GM12875 (cell line): ENCODE measurements at regions not wholly inside any gene's neighbourhood (a gene's known extent, or its start where the extent isn't known, plus 50 kb on each side); places are given as distances from the start of the nearest gene placed in this dataset.

Source experiments
- H3K4me3 ChIP-seq: one replicate; pipeline ENCODE4 v1.5.1; 2011; ENCODE audit warnings: low read depth, low read length, control low read depth
- TF ChIP-seq, protein P1 (sequence below): IDR thresholded peaks from 2 replicates; pipeline ENCODE4 v1.5.1; 2011; ENCODE audit warnings: low read depth, mild to moderate bottlenecking, control low read depth, inconsistent platforms, low read length, moderate library complexity, borderline replicate concordance; ENCODE audit not compliant: insufficient read depth

DNA sequence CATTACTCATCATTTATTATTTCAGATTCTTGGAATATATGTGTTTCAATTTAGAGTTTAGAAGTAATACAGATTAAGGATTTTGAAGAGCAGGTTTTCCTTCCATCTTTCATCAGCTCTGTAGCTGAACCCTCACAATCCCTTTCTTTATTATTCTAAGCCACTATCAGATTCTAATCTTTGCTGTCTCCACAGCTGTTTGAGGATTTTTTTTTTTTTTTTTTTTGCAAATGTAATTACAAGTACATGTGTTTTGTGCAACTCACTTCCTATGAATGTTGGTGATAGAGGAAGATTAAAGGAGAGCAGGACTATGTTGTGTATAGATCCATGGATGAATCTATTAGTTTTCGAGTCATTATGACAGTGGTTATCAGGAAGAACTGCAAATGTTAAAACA is 87.4 kb upstream of the TENM3 start:
- TF ChIP-seq, protein P1, sequence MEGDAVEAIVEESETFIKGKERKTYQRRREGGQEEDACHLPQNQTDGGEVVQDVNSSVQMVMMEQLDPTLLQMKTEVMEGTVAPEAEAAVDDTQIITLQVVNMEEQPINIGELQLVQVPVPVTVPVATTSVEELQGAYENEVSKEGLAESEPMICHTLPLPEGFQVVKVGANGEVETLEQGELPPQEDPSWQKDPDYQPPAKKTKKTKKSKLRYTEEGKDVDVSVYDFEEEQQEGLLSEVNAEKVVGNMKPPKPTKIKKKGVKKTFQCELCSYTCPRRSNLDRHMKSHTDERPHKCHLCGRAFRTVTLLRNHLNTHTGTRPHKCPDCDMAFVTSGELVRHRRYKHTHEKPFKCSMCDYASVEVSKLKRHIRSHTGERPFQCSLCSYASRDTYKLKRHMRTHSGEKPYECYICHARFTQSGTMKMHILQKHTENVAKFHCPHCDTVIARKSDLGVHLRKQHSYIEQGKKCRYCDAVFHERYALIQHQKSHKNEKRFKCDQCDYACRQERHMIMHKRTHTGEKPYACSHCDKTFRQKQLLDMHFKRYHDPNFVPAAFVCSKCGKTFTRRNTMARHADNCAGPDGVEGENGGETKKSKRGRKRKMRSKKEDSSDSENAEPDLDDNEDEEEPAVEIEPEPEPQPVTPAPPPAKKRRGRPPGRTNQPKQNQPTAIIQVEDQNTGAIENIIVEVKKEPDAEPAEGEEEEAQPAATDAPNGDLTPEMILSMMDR, result no peak
- no peak overlapping the region for H3K4me3 ChIP-seq

DNA sequence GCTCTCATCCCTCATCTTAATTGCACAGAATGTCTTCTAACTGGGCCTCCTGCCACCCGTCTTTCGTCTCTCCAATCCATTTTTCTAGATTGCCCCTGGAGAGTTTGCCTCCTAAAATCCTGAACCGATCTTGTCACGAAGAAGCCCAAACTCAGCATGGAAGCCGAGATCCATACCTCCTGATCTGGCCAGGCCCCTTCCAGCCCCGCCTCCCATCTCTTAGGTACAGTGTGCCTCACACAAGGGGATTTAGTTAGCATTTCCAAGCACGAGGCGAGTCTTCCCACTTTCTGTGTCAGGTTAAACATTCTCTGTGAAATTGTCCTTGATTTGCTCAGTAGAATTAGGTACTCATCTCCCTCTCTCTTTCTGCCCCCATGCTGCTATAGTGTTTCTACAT is 80.0 kb upstream of the TENM3 start:
- TF ChIP-seq, protein P1, result no peak
- no peak overlapping the region for H3K4me3 ChIP-seq

DNA sequence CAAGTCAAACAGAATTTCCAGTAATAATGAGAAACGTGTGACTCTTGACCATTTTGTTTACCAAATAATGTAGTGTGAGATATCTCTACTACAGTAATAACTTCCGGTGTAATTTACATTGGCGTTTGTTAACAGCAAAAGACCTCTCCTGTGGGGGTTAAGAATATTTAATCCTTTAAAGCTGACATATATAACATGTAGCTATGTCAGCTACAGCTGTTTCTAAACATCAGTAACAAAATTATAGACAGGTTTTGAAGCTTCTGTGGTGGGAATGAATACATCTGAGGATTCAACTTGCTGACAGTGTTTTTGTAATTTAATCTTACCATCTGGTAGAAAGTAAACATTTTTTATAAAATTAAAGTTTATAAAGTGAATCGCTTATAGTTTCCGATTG is 73.6 kb upstream of the TENM3 start:
- TF ChIP-seq, protein P1, result no peak

DNA sequence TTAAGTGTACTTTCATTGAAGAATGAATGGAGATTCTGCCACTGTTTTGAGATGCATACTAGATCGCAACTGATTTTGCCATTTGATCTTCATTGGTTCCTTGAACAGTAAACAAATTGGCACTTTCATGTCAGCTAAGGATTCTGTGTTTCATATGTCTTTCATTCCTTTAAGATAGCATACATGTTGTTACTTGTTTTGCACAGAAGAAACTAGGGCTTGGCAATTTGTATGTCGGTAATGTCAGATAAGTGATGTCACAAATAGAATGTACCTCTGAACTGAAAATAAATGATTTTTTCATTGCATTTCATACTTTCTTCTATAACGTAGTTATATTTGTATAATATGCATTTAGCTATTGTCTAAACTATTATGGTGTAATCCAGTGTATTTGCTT is 73.2 kb upstream of the TENM3 start:
- H3K4me3 ChIP-seq, result no peak overlapping the region

More for the DNA sequence above, 73.6 kb upstream of the TENM3 start:
- no peak overlapping the region for H3K4me3 ChIP-seq

DNA sequence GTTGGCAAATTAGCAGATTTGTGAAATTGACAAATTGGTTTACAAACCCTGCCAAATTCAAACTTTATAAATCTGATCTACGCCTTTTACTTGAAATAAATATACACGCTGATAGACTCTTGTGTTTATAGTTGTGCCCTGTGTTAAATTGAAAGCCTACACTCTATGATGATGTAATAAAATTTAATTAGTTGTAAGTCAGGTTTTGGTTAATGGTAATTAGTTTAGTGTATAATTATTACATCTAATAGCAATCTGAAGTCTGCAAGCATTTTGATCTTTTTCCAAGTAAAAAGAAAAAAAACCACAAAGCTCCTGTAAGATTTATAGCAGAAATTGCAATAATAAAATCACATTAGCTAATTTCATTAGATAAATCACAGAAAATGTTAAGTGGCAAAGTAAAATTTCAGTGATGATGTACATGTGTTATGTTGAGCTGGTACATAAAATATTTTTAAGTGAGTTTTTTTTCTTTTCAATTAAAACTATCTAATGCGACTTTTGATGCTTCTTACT is 72.7 kb upstream of the TENM3 start:
- TF ChIP-seq, protein P1, result no peak
- H3K4me3 ChIP-seq, result no peak overlapping the region

More for the DNA sequence above, 73.2 kb upstream of the TENM3 start:
- TF ChIP-seq, protein P1, result no peak

DNA sequence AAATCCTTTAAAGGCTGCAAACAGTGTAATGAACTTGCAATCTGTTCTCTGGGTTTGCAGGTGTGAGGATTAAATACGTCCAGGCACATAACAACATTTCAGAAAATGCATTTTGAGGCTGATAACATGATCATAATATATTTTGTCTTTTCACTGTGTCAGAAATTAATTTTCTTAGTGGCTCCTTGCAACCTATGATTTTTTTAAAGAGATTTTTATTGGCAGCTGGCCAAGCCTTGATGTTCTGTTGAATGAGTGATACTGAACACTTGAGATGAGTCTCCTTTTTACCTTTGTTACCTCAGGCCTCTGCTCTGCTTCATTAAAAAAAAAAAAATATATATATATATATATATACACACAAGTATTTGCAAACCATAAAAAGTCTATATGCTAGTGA is 68.2 kb upstream of the TENM3 start:
- H3K4me3 ChIP-seq, result no peak overlapping the region
- TF ChIP-seq, protein P1, result no peak

DNA sequence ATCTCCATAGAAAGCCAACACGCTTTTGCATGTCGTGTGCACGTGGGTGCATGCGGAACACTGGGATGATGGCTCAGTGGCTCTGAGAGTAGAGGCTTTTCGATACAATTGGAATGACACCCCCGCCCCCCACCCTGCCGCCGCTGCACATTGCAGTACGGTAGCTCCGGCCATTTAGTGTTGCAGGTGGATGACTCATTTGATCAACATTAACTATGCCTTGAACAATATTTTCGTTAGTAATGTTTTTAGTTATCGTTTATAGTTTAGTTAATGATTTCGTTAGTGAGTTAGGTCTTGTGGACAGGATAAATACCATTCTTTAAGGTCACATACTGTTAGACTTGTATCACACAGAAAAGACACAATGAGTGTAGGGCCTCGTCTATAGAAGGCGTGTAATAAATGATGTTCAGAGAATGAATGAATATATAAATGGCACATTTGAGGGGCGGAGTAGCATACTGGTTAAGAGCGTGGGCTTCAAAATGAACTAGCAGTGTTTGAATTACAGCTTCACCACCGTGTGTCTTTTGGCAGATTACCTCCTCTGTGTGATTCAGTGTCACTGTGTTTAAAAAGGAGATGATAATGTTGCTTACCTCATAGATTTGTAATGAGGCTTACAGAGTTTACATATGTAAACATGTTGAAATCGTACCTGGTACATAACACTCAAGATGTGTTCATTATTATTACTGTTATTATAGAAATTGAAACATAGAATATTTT is 67.2 kb upstream of the TENM3 start:
- TF ChIP-seq, protein P1, result no peak
- H3K4me3 ChIP-seq, result no peak overlapping the region
